WERI-Rb-1 (cell line): ENCODE measurements at regions not wholly inside any gene's neighbourhood (a gene's known extent, or its start where the extent isn't known, plus 50 kb on each side); places are given as distances from the start of the nearest gene placed in this dataset.

Source experiments
- DNase-seq: peaks from one replicate; pipeline ENCODE4 v3.0.0-alpha.2; 2020
- H3K27ac ChIP-seq: fragments of 250-450 bp; sonication (Bioruptor Pico); 2 replicates; pipeline ENCODE4 v1.5.1; 2020; ENCODE audit warnings: mild to moderate bottlenecking, moderate library complexity
- H3K27me3 ChIP-seq: fragments of 250-450 bp; sonication (Bioruptor Pico); 2 replicates; pipeline ENCODE4 v1.5.1; 2021; ENCODE audit warnings: mild to moderate bottlenecking, low read depth, moderate library complexity; ENCODE audit not compliant: insufficient read depth, severe bottlenecking
- H3K36me3 ChIP-seq: fragments of 250-450 bp; sonication (Bioruptor Pico); 2 replicates; pipeline ENCODE4 v1.5.1; 2020; ENCODE audit warnings: mild to moderate bottlenecking, moderate library complexity
- H3K4me3 ChIP-seq: 2 replicates; pipeline ENCODE4 v1.5.1; 2011; ENCODE audit warnings: low read depth, mild to moderate bottlenecking, control low read depth, low read length
- H3K9me3 ChIP-seq: fragments of 250-450 bp; sonication (Bioruptor Pico); 2 replicates; pipeline ENCODE4 v1.5.1; 2021; ENCODE audit warnings: mild to moderate bottlenecking, moderate library complexity; ENCODE audit not compliant: severe bottlenecking
- TF ChIP-seq, protein P1 (sequence below): IDR thresholded peaks from 2 replicates; pipeline ENCODE4 v1.5.1; 2011; ENCODE audit warnings: low read depth, mild to moderate bottlenecking, control low read depth, inconsistent platforms, low read length

DNA sequence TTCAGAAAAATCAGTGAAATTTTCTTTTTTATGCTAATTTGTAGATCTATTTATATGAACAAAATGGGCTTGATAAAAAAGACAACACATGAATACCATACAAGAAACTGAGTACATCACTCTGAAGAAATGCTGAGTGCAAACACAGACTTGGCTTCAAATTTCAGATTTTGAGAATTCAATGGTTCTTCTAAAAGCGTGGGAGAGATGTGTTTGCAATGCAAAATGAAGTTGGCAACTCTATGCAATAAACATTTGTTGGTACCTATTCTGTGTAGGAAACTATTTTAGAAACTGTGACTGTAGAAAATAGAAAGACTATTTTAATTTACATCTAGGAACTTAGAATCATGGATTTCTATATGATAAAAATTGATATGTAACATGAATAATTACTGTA, 1834.1 kb upstream of the CELF4 start:
- Histone ChIP-seq H3K36me3 (no peaks in the 10 kb centered on the region), H3K27ac (no peak overlapping the region), H3K4me3 (no peak overlapping the region), H3K27me3 (no peaks in the 10 kb centered on the region), H3K9me3 (no peaks in the 10 kb centered on the region)
- TF ChIP-seq, protein P1, sequence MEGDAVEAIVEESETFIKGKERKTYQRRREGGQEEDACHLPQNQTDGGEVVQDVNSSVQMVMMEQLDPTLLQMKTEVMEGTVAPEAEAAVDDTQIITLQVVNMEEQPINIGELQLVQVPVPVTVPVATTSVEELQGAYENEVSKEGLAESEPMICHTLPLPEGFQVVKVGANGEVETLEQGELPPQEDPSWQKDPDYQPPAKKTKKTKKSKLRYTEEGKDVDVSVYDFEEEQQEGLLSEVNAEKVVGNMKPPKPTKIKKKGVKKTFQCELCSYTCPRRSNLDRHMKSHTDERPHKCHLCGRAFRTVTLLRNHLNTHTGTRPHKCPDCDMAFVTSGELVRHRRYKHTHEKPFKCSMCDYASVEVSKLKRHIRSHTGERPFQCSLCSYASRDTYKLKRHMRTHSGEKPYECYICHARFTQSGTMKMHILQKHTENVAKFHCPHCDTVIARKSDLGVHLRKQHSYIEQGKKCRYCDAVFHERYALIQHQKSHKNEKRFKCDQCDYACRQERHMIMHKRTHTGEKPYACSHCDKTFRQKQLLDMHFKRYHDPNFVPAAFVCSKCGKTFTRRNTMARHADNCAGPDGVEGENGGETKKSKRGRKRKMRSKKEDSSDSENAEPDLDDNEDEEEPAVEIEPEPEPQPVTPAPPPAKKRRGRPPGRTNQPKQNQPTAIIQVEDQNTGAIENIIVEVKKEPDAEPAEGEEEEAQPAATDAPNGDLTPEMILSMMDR, result no peak
- no peak for DNase-seq

DNA sequence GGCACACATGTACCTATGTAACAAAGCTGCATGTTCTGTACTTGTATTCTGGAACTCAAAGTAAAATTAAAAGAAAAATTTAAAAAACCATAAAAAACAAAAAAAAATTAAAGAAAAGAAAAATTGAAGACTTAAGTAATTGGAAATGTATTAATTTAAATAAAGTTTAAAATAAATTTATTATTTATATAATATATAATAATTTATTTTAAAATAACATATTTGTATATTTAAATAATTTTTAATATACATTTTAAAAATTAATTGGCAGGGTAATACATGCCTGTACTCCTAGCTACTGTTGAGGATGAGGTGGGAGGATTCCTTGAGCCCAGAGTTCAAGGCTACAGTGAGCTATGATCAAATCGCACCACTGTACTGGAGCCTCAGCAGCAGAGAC, 1830.6 kb upstream of the CELF4 start:
- no peak overlapping the region for H3K27ac ChIP-seq
- no peaks in the 10 kb centered on the region for H3K36me3 ChIP-seq
- TF ChIP-seq, protein P1, result no peak
- H3K9me3 ChIP-seq, result no peaks in the 10 kb centered on the region
- no peaks in the 10 kb centered on the region for H3K27me3 ChIP-seq
- no peak overlapping the region for H3K4me3 ChIP-seq
- no peak for DNase-seq

GRCh38 chr18:39389800-39390379, 1824.3 kb upstream of the CELF4 start:
- H3K36me3 ChIP-seq, result no peaks in the 10 kb centered on the region
- no peaks in the 10 kb centered on the region for H3K27me3 ChIP-seq
- DNase-seq, result peak; percentile 87
- no peak overlapping the region for H3K4me3 ChIP-seq
- H3K9me3 ChIP-seq, result no peaks in the 10 kb centered on the region
- peak overlapping the region; percentile 76 for H3K27ac ChIP-seq
- TF ChIP-seq, protein P1, result no peak

DNA sequence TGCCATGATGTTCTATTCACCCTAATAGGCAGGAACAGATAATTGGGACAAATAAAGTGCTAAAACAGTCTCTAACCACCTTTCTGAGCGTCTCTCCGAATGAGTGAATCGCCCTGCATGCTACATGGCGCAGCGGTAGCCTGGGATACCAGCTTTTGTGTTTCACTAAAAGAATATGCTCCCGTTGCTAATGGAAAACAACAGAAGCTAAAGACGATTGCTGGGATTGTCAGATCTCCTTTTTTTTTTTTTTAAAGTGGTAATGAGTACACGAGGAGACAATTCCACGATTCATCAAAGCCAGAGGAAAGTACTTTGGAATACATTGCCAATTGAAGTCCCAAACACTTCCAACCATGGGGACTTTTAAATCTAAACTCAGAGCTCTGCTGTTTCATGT, 1815.3 kb upstream of the CELF4 start:
- TF ChIP-seq, protein P1, result no peak
- Histone ChIP-seq H3K4me3 (no peak overlapping the region), H3K27me3 (no peaks in the 10 kb centered on the region), H3K36me3 (no peaks in the 10 kb centered on the region), H3K27ac (no peak overlapping the region), H3K9me3 (no peaks in the 10 kb centered on the region)
- DNase-seq, result no peak

GRCh38 chr18:39380186-39380725, 1814.7 kb upstream of the CELF4 start:
- H3K27me3 ChIP-seq, result no peaks in the 10 kb centered on the region
- H3K9me3 ChIP-seq, result no peaks in the 10 kb centered on the region
- DNase-seq, result no peak
- no peak overlapping the region for H3K27ac ChIP-seq
- TF ChIP-seq, protein P1, result no peak
- H3K36me3 ChIP-seq, result no peaks in the 10 kb centered on the region
- no peak overlapping the region for H3K4me3 ChIP-seq

- H3K27me3 ChIP-seq, result no peaks in the 10 kb centered on the region
- H3K9me3 ChIP-seq, result no peaks in the 10 kb centered on the region
- TF ChIP-seq, protein P1, result no peak
- H3K27ac ChIP-seq, result no peak overlapping the region
- DNase-seq, result no peak
- H3K36me3 ChIP-seq, result no peaks in the 10 kb centered on the region
- H3K4me3 ChIP-seq, result no peak overlapping the region
Measured at GRCh38 chr18:39375066-39375465, 1809.5 kb upstream of the CELF4 start.
